Loucy (cell line): ENCODE measurements at regions not wholly inside any gene's neighbourhood (a gene's known extent, or its start where the extent isn't known, plus 50 kb on each side); places are given as distances from the start of the nearest gene placed in this dataset.

Experiments
- EZH2phosphoT487 ChIP-seq: fragments of 200-600 bp; IDR thresholded peaks from 2 replicates; pipeline ENCODE4 v1.6.1; 2018; ENCODE audit warnings: antibody characterized with exemption, mild to moderate bottlenecking, moderate library complexity, borderline replicate concordance
- TF ChIP-seq, protein P1 (sequence below): fragments of 200-600 bp; sonication (generic); conservative IDR thresholded peaks from 2 replicates; pipeline ENCODE4 v1.5.1; 2014; ENCODE audit warnings: mild to moderate bottlenecking, antibody characterized with exemption, low read length

DNA sequence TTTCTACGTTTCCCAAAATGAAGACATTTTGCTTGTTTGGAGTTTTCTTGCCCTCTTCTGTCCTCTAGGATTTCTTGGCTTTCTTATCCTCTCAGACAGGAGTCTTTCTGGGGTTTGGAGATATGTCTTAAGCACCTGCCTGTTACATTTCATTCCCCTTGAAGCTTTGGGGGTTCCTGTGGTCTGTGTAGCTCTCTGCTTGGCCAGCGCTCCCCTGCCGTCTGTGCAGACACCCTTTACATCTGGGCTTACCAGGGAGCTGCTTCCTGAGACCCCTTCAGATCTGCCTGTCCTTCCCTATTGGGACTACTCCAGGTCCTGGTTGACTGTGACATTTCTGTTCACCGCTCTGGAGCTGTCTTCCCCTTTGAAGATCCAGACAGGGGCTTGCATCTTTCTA, 171.9 kb upstream of the CSF3R start:
- TF ChIP-seq, protein P1, sequence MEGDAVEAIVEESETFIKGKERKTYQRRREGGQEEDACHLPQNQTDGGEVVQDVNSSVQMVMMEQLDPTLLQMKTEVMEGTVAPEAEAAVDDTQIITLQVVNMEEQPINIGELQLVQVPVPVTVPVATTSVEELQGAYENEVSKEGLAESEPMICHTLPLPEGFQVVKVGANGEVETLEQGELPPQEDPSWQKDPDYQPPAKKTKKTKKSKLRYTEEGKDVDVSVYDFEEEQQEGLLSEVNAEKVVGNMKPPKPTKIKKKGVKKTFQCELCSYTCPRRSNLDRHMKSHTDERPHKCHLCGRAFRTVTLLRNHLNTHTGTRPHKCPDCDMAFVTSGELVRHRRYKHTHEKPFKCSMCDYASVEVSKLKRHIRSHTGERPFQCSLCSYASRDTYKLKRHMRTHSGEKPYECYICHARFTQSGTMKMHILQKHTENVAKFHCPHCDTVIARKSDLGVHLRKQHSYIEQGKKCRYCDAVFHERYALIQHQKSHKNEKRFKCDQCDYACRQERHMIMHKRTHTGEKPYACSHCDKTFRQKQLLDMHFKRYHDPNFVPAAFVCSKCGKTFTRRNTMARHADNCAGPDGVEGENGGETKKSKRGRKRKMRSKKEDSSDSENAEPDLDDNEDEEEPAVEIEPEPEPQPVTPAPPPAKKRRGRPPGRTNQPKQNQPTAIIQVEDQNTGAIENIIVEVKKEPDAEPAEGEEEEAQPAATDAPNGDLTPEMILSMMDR: no peak
- no peak for TF ChIP-seq EZH2phosphoT487
